Loucy (cell line): ENCODE measurements at regions not wholly inside any gene's neighbourhood (a gene's known extent, or its start where the extent isn't known, plus 50 kb on each side); places are given as distances from the start of the nearest gene placed in this dataset.

Source experiments
- H2AFZ ChIP-seq: fragments of 200-600 bp; sonication (generic); 2 replicates; pipeline ENCODE4 v1.6.0; 2016; ENCODE audit warnings: antibody characterized with exemption, mild to moderate bottlenecking, low read length, moderate library complexity
- H3F3A ChIP-seq: fragments of 200-600 bp; 2 replicates; pipeline ENCODE4 v1.6.0; 2016; ENCODE audit warnings: antibody characterized with exemption, low read depth, mild to moderate bottlenecking
- H3K27me3 ChIP-seq: fragments of 200-600 bp; sonication (generic); 2 replicates; pipeline ENCODE4 v1.6.1; 2014; ENCODE audit warnings: low read length, mild to moderate bottlenecking; ENCODE audit not compliant: insufficient read depth, poor library complexity, severe bottlenecking
- H3K36me3 ChIP-seq: fragments of 200-600 bp; sonication (generic); 2 replicates; pipeline ENCODE4 v1.6.1; 2016; ENCODE audit warnings: low read length; ENCODE audit not compliant: insufficient read depth
- H3K4me1 ChIP-seq: fragments of 200-600 bp; sonication (generic); 2 replicates; pipeline ENCODE4 v1.5.1; 2014; ENCODE audit warnings: low read length, mild to moderate bottlenecking; ENCODE audit not compliant: insufficient read depth, poor library complexity, severe bottlenecking
- H3K4me2 ChIP-seq: fragments of 200-600 bp; sonication (generic); 2 replicates; pipeline ENCODE4 v1.6.0; 2014; ENCODE audit warnings: antibody characterized with exemption, low read length, low read depth, mild to moderate bottlenecking; ENCODE audit not compliant: poor library complexity, severe bottlenecking
- H3K4me3 ChIP-seq: fragments of 200-600 bp; sonication (generic); 2 replicates; pipeline ENCODE4 v1.5.1; 2014; ENCODE audit warnings: low read length, mild to moderate bottlenecking, mixed read lengths; ENCODE audit not compliant: poor library complexity, severe bottlenecking
- H3K79me2 ChIP-seq: fragments of 200-600 bp; sonication (generic); 2 replicates; pipeline ENCODE4 v1.6.1; 2014; ENCODE audit warnings: low read length; ENCODE audit not compliant: insufficient read depth
- H3K9ac ChIP-seq: fragments of 200-600 bp; sonication (generic); 2 replicates; pipeline ENCODE4 v1.6.0; 2014; ENCODE audit warnings: mild to moderate bottlenecking, low read depth, low read length, moderate library complexity; ENCODE audit not compliant: poor library complexity, severe bottlenecking
- H3K9me2 ChIP-seq: fragments of 200-600 bp; sonication (generic); replicated peaks from 2 replicates; pipeline ENCODE4 v1.6.1; 2016; ENCODE audit warnings: low read depth, low read length, mixed read lengths
- H3K9me3 ChIP-seq: fragments of 200-600 bp; sonication (generic); 2 replicates; pipeline ENCODE4 v1.6.1; 2014; ENCODE audit warnings: mild to moderate bottlenecking, antibody characterized with exemption, low read length, low read depth; ENCODE audit not compliant: insufficient read depth
- H4K20me1 ChIP-seq: fragments of 200-600 bp; sonication (generic); 2 replicates; pipeline ENCODE4 v1.6.0; 2014; ENCODE audit warnings: antibody characterized with exemption, low read length, mild to moderate bottlenecking; ENCODE audit not compliant: insufficient read depth, poor library complexity, severe bottlenecking
- CTCF ChIP-seq: fragments of 200-600 bp; sonication (generic); conservative IDR thresholded peaks from 2 replicates; pipeline ENCODE4 v1.5.1; 2014; ENCODE audit warnings: mild to moderate bottlenecking, antibody characterized with exemption, low read length
- EZH2phosphoT487 ChIP-seq: fragments of 200-600 bp; IDR thresholded peaks from 2 replicates; pipeline ENCODE4 v1.6.1; 2018; ENCODE audit warnings: antibody characterized with exemption, mild to moderate bottlenecking, moderate library complexity, borderline replicate concordance

GRCh38 chr21:22235866-22236590 lies 1237.8 kb downstream of the NCAM2 start:
- no peak overlapping the region for H3K4me2 ChIP-seq
- no peaks in the 10 kb centered on the region for H3F3A ChIP-seq
- TF ChIP-seq EZH2phosphoT487 (no peak), CTCF (no peak)
- H3K9me3 ChIP-seq = no peaks in the 10 kb centered on the region
- H3K9ac ChIP-seq = no peak overlapping the region
- H3K4me3 ChIP-seq = no peak overlapping the region
- no peaks in the 10 kb centered on the region for H3K36me3 ChIP-seq
- no peaks in the 10 kb centered on the region for H3K27me3 ChIP-seq
- H3K79me2 ChIP-seq = no peaks in the 10 kb centered on the region
- H3K4me1 ChIP-seq = no peaks in the 10 kb centered on the region
- H3K9me2 ChIP-seq = no peaks in the 10 kb centered on the region
- H2AFZ ChIP-seq = no peak overlapping the region
- H4K20me1 ChIP-seq = no peaks in the 10 kb centered on the region

GRCh38 chr21:22244516-22244915 lies 1246.3 kb downstream of the NCAM2 start:
- H3K27me3 ChIP-seq = no peaks in the 10 kb centered on the region
- H2AFZ ChIP-seq = no peak overlapping the region

GRCh38 chr21:22250355-22250754 lies 1252.1 kb downstream of the NCAM2 start:
- Histone ChIP-seq H3K9ac (no peak overlapping the region), H3K79me2 (no peaks in the 10 kb centered on the region), H3K4me3 (no peak overlapping the region), H3K27me3 (no peaks in the 10 kb centered on the region), H2AFZ (no peak overlapping the region), H3K36me3 (no peaks in the 10 kb centered on the region), H4K20me1 (no peaks in the 10 kb centered on the region), H3K9me2 (no peaks in the 10 kb centered on the region), H3K4me1 (no peaks in the 10 kb centered on the region), H3F3A (no peaks in the 10 kb centered on the region), H3K9me3 (no peaks in the 10 kb centered on the region), H3K4me2 (no peak overlapping the region)
- TF ChIP-seq CTCF (no peak), EZH2phosphoT487 (no peak)

More at GRCh38 chr21:22244516-22244915, 1246.3 kb downstream of the NCAM2 start:
- no peaks in the 10 kb centered on the region for H3K4me1 ChIP-seq
- no peak overlapping the region for H3K9ac ChIP-seq
- H3K4me2 ChIP-seq = no peak overlapping the region
- H3K9me3 ChIP-seq = no peaks in the 10 kb centered on the region
- TF ChIP-seq CTCF (no peak), EZH2phosphoT487 (no peak)
- H3K4me3 ChIP-seq = no peak overlapping the region
- no peaks in the 10 kb centered on the region for H4K20me1 ChIP-seq
- no peaks in the 10 kb centered on the region for H3K79me2 ChIP-seq
- no peaks in the 10 kb centered on the region for H3F3A ChIP-seq
- H3K9me2 ChIP-seq = no peaks in the 10 kb centered on the region
- no peaks in the 10 kb centered on the region for H3K36me3 ChIP-seq
